Activated CD8-positive, alpha-beta memory T cell treated with anti-CD3 and anti-CD28 coated beads, Interleukin-2, amount 10 ng/mL, durations not matched to agents 7 days and 5 days (primary cell): ENCODE measurements at regions not wholly inside any gene's neighbourhood (a gene's known extent, or its start where the extent isn't known, plus 50 kb on each side); places are given as distances from the start of the nearest gene placed in this dataset.

Source experiments
- ATAC-seq: fragments of 150-1000 bp; cut with Tn5 transposase; one replicate; pipeline ENCODE4 v1.10.0; 2021; ENCODE audit warnings: moderate library complexity
- CTCF ChIA-PET: fragments of 350-600 bp; sonication (Branson Sonifier 250); formaldehyde crosslinking; loops from one replicate; lab custom pipeline; 2021; ENCODE audit warnings: antibody characterized with exemption; lab: Charles Lee
- DNase-seq: peaks from one replicate; pipeline ENCODE4 v3.0.0-alpha.2; 2020
- H3K27ac Mint-ChIP-seq: one replicate; pipeline ENCODE4 v1.8.0; 2021; ENCODE audit warnings: mild to moderate bottlenecking, mixed read lengths
- H3K27me3 Mint-ChIP-seq: one replicate; pipeline ENCODE4 v1.8.0; 2021; ENCODE audit warnings: mixed read lengths
- H3K36me3 Mint-ChIP-seq: one replicate; pipeline ENCODE4 v1.8.0; 2021; ENCODE audit warnings: mild to moderate bottlenecking, mixed read lengths
- H3K4me1 Mint-ChIP-seq: one replicate; pipeline ENCODE4 v1.8.0; 2021; ENCODE audit warnings: mixed read lengths
- H3K4me3 Mint-ChIP-seq: one replicate; pipeline ENCODE4 v1.8.0; 2021; ENCODE audit warnings: mild to moderate bottlenecking, moderate library complexity, mixed read lengths
- H3K9me3 Mint-ChIP-seq: one replicate; pipeline ENCODE4 v1.8.0; 2022; ENCODE audit warnings: low read depth, mixed read lengths

- DNase-seq: no peak
- no peak for ATAC-seq
- Mint-ChIP-seq H3K27me3 (no peaks in the 10 kb centered on the region), H3K9me3 (no peaks in the 10 kb centered on the region), H3K27ac (no peak overlapping the region), H3K36me3 (no peaks in the 10 kb centered on the region), H3K4me3 (no peak overlapping the region), H3K4me1 (no peaks in the 10 kb centered on the region)
- CTCF ChIA-PET: no interaction called here
Observed at GRCh38 chr17:33498069-33498468, 205.0 kb upstream of the ASIC2 start.

GRCh38 chr17:33499040-33499439, 205.9 kb upstream of the ASIC2 start:
- H3K27ac Mint-ChIP-seq: no peak overlapping the region
- CTCF ChIA-PET: no interaction called here

GRCh38 chr17:33500151-33500550, 207.1 kb upstream of the ASIC2 start:
- peaks cover 4% of the 10 kb centered on the region for H3K27me3 Mint-ChIP-seq
- H3K4me3 Mint-ChIP-seq: no peak overlapping the region
- H3K36me3 Mint-ChIP-seq: no peaks in the 10 kb centered on the region
- no peaks in the 10 kb centered on the region for H3K9me3 Mint-ChIP-seq
- H3K27ac Mint-ChIP-seq: no peak overlapping the region
- CTCF ChIA-PET: interaction anchor here (0.5 to 1.6 kb wide), 2 partner anchors 12 to 636 kb away, joined by 3 read pairs; no protein-coding TSS in a partner anchor
- no peaks in the 10 kb centered on the region for H3K4me1 Mint-ChIP-seq
- no peak for DNase-seq
- no peak for ATAC-seq

More at GRCh38 chr17:33499040-33499439, 205.9 kb upstream of the ASIC2 start:
- DNase-seq: no peak
- no peaks in the 10 kb centered on the region for H3K36me3 Mint-ChIP-seq
- no peaks in the 10 kb centered on the region for H3K27me3 Mint-ChIP-seq
- H3K4me1 Mint-ChIP-seq: no peaks in the 10 kb centered on the region
- no peak for ATAC-seq
- no peak overlapping the region for H3K4me3 Mint-ChIP-seq
- no peaks in the 10 kb centered on the region for H3K9me3 Mint-ChIP-seq

- Mint-ChIP-seq H3K27ac (no peak overlapping the region), H3K4me3 (no peak overlapping the region), H3K4me1 (no peaks in the 10 kb centered on the region), H3K9me3 (no peaks in the 10 kb centered on the region), H3K27me3 (peaks cover 8% of the 10 kb centered on the region), H3K36me3 (no peaks in the 10 kb centered on the region)
- CTCF ChIA-PET: interaction anchor here (0.7 kb wide), 1 partner anchor 19 kb away, joined by 3 read pairs; no protein-coding TSS in a partner anchor
- DNase-seq (no peak), ATAC-seq (no peak)
Observed at GRCh38 chr17:33501185-33501584, 208.1 kb upstream of the ASIC2 start.

GRCh38 chr17:33504571-33504970, 211.5 kb upstream of the ASIC2 start:
- peaks cover 24% of the 10 kb centered on the region for H3K27me3 Mint-ChIP-seq
- no peaks in the 10 kb centered on the region for H3K9me3 Mint-ChIP-seq
- CTCF ChIA-PET: no interaction called here
- peaks cover 3% of the 10 kb centered on the region for H3K4me1 Mint-ChIP-seq
- no peak overlapping the region for H3K27ac Mint-ChIP-seq
- H3K36me3 Mint-ChIP-seq: no peaks in the 10 kb centered on the region
- no peak for ATAC-seq
- DNase-seq: no peak
- H3K4me3 Mint-ChIP-seq: no peak overlapping the region

- no peaks in the 10 kb centered on the region for H3K36me3 Mint-ChIP-seq
- H3K4me1 Mint-ChIP-seq: peaks cover 14% of the 10 kb centered on the region
- H3K27ac Mint-ChIP-seq: no peak overlapping the region
- H3K4me3 Mint-ChIP-seq: no peak overlapping the region
- ATAC-seq (no peak), DNase-seq (no peak)
- peaks cover 5% of the 10 kb centered on the region for H3K9me3 Mint-ChIP-seq
- peaks cover 28% of the 10 kb centered on the region for H3K27me3 Mint-ChIP-seq
- CTCF ChIA-PET: no interaction called here
Observed at GRCh38 chr17:33506889-33507650, 214.0 kb upstream of the ASIC2 start.

- H3K4me3 Mint-ChIP-seq: no peak overlapping the region
- no peak for ATAC-seq
- H3K4me1 Mint-ChIP-seq: peaks cover 14% of the 10 kb centered on the region
- no peak overlapping the region for H3K27ac Mint-ChIP-seq
- DNase-seq: no peak
- H3K27me3 Mint-ChIP-seq: peaks cover 32% of the 10 kb centered on the region
- CTCF ChIA-PET: no interaction called here
- peaks cover 5% of the 10 kb centered on the region for H3K9me3 Mint-ChIP-seq
- no peaks in the 10 kb centered on the region for H3K36me3 Mint-ChIP-seq
Observed at GRCh38 chr17:33508215-33508614, 215.1 kb upstream of the ASIC2 start.

- H3K4me1 Mint-ChIP-seq: peaks cover 15% of the 10 kb centered on the region
- DNase-seq: no peak
- no peaks in the 10 kb centered on the region for H3K36me3 Mint-ChIP-seq
- H3K9me3 Mint-ChIP-seq: peaks cover 5% of the 10 kb centered on the region
- peaks cover 32% of the 10 kb centered on the region for H3K27me3 Mint-ChIP-seq
- H3K4me3 Mint-ChIP-seq: no peak overlapping the region
- no peak overlapping the region for H3K27ac Mint-ChIP-seq
- no peak for ATAC-seq
- CTCF ChIA-PET: no interaction called here
Observed at GRCh38 chr17:33509331-33509730, 216.2 kb upstream of the ASIC2 start.

- peak; percentile 30 for ATAC-seq
- CTCF ChIA-PET: interaction anchor here (0.7 to 1.5 kb wide), 2 partner anchors 12 to 162 kb away, joined by 3 read pairs; no protein-coding TSS in a partner anchor
- H3K4me1 Mint-ChIP-seq: peaks cover 15% of the 10 kb centered on the region
- peaks cover 22% of the 10 kb centered on the region for H3K27me3 Mint-ChIP-seq
- DNase-seq: peak; percentile 65
- peak overlapping the region; percentile 67 for H3K27ac Mint-ChIP-seq
- H3K36me3 Mint-ChIP-seq: no peaks in the 10 kb centered on the region
- H3K4me3 Mint-ChIP-seq: no peak overlapping the region
- peaks cover 5% of the 10 kb centered on the region for H3K9me3 Mint-ChIP-seq
Observed at GRCh38 chr17:33511670-33512069, 218.6 kb upstream of the ASIC2 start.

GRCh38 chr17:33512113-33512512, 219.0 kb upstream of the ASIC2 start:
- Mint-ChIP-seq H3K9me3 (peaks cover 5% of the 10 kb centered on the region), H3K4me3 (no peak overlapping the region), H3K4me1 (peaks cover 14% of the 10 kb centered on the region), H3K36me3 (no peaks in the 10 kb centered on the region), H3K27ac (no peak overlapping the region), H3K27me3 (peaks cover 18% of the 10 kb centered on the region)
- CTCF ChIA-PET: interaction anchor here (0.7 to 1.5 kb wide), 2 partner anchors 12 to 162 kb away, joined by 3 read pairs; no protein-coding TSS in a partner anchor
- DNase-seq: no peak
- ATAC-seq: no peak

- Mint-ChIP-seq H3K36me3 (no peaks in the 10 kb centered on the region), H3K27ac (no peak overlapping the region), H3K9me3 (peaks cover 5% of the 10 kb centered on the region), H3K4me3 (no peak overlapping the region), H3K27me3 (peaks cover 11% of the 10 kb centered on the region), H3K4me1 (peaks cover 12% of the 10 kb centered on the region)
- no peak for ATAC-seq
- CTCF ChIA-PET: interaction anchor here (1.5 kb wide), 1 partner anchor 9 kb away, joined by 3 read pairs; no protein-coding TSS in a partner anchor
- DNase-seq: no peak
Observed at GRCh38 chr17:33513769-33514168, 220.7 kb upstream of the ASIC2 start.

- peaks cover 8% of the 10 kb centered on the region for H3K27me3 Mint-ChIP-seq
- H3K4me3 Mint-ChIP-seq: no peak overlapping the region
- peaks cover 12% of the 10 kb centered on the region for H3K4me1 Mint-ChIP-seq
- H3K9me3 Mint-ChIP-seq: peaks cover 5% of the 10 kb centered on the region
- no peak for DNase-seq
- H3K36me3 Mint-ChIP-seq: no peaks in the 10 kb centered on the region
- no peak for ATAC-seq
- H3K27ac Mint-ChIP-seq: no peak overlapping the region
- CTCF ChIA-PET: no interaction called here
Observed at GRCh38 chr17:33514369-33514768, 221.3 kb upstream of the ASIC2 start.

GRCh38 chr17:33515974-33516373, 222.9 kb upstream of the ASIC2 start:
- CTCF ChIA-PET: no interaction called here
- Mint-ChIP-seq H3K4me3 (no peak overlapping the region), H3K36me3 (no peaks in the 10 kb centered on the region), H3K9me3 (peaks cover 5% of the 10 kb centered on the region), H3K27ac (no peak overlapping the region), H3K27me3 (peaks cover 16% of the 10 kb centered on the region), H3K4me1 (peaks cover 12% of the 10 kb centered on the region)
- no peak for DNase-seq
- no peak for ATAC-seq

- CTCF ChIA-PET: no interaction called here
- peaks cover 5% of the 10 kb centered on the region for H3K4me1 Mint-ChIP-seq
- peaks cover 11% of the 10 kb centered on the region for H3K27me3 Mint-ChIP-seq
- no peak overlapping the region for H3K27ac Mint-ChIP-seq
- ATAC-seq (no peak), DNase-seq (no peak)
- no peaks in the 10 kb centered on the region for H3K9me3 Mint-ChIP-seq
- H3K36me3 Mint-ChIP-seq: no peaks in the 10 kb centered on the region
- no peak overlapping the region for H3K4me3 Mint-ChIP-seq
Observed at GRCh38 chr17:33516645-33517044, 223.6 kb upstream of the ASIC2 start.
